ENCODE measurements at regions not wholly inside any gene's neighbourhood (a gene's known extent, or its start where the extent isn't known, plus 50 kb on each side); places are given as distances from the start of the nearest gene placed in this dataset.

DNA sequence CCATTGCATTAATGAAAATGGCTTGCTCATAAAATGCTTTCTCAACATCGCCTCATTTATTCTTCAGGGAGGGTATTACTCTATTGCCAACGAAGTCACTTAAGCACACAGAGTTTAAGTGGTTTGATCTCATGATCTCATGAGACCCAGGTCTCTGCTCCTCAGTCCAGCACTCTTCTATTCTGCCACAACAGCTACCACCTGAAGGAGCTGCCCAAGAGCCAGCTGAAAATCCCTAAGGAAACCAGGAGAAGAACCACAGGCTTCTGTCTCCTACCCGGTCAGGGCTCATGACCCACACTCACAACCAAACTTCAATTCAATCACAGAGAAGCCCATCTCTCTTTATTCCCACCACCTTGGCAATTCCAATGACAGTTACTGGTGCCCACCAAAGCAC lies 85.5 kb upstream of the GPM6B start:
- DNase-seq: no peak

- no peak for DNase-seq
Measured at GRCh38 chrX:13901354-13901753, 84.5 kb upstream of the GPM6B start.

GRCh38 chrX:13900351-13900750 lies 83.5 kb upstream of the GPM6B start:
- DNase-seq: no peak

GRCh38 chrX:13899607-13900006 lies 82.7 kb upstream of the GPM6B start:
- no peak for DNase-seq

- no peak for DNase-seq
Measured at GRCh38 chrX:13898603-13899002, 81.7 kb upstream of the GPM6B start.

GRCh38 chrX:13898083-13898482 lies 81.2 kb upstream of the GPM6B start:
- no peak for DNase-seq

GRCh38 chrX:13897566-13897965 lies 80.7 kb upstream of the GPM6B start:
- DNase-seq: no peak

GRCh38 chrX:13894888-13895565 lies 78.1 kb upstream of the GPM6B start:
- no peak for DNase-seq

DNA sequence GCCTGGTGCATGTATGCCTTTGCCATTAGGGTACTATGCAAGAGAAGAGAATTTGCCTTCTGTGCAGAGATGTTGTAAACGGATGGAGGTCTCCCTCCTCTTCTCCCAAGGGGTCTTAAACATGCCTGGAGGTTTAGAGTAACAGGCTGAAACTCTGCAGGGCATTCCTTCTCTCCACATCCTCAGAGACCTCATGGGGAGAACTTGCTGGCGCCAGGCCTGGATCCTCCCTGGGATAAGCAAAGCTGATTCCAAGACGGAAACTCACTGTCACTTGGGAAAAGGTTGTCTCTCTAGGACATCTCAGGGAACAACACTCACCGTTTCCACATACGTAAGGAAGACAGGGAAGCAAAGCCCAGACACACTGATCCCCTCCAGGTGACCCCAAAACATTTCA lies 76.9 kb upstream of the GPM6B start:
- DNase-seq: no peak

DNA sequence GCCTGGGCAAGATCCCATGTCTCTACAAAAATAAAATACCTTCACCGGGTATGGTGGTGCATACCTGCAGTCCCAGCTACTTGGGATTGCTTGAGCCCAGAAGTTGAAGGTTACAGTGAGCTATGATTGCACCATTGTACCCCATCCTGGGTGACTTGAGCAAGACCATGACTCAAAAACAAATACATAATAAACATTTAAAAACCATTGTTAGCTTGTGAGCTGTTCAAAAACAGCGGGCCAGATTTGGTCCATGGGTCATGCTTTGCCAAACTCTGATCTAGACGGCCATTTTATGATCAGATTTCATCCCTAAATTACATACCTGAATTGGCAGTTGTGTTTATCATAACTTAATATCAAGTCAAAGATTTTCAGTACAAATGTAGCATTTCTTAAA lies 76.0 kb upstream of the GPM6B start:
- no peak for DNase-seq

DNA sequence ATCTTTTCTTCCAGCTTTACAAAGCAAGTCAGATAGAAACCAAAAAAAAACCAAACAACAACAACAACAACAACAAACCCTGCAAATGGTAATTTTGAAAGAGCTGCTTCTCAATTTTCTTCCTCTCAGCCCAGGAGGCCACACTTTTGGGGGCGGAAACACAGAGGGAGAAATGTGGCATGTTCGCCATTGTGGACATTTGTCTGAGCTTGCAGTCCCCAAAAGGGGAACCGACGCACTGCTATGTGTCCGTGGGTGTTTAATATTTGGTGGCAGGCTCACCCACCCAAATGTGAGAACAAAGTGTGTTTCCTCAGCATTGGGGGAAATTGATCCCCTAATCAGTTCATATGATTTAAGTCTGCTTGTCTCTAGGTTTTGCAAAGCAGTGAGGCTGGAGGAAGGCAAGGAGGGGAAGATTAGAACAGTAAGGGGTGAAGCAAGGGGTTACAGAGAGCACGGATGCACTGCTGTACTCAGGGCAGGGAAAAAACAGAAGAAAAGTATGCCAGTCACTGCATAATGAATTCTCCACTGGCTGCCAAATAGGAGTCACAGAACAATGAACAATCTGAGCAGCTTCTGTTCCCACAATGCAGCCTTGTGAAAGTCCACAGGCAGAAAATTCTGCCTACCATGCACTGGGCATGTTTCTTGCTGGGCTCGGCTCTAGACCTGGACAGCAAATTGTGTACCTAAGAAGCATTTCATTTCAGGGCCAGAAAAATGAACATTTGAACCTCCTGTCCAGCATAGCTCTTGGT lies 74.7 kb upstream of the GPM6B start:
- no peak for DNase-seq

DNA sequence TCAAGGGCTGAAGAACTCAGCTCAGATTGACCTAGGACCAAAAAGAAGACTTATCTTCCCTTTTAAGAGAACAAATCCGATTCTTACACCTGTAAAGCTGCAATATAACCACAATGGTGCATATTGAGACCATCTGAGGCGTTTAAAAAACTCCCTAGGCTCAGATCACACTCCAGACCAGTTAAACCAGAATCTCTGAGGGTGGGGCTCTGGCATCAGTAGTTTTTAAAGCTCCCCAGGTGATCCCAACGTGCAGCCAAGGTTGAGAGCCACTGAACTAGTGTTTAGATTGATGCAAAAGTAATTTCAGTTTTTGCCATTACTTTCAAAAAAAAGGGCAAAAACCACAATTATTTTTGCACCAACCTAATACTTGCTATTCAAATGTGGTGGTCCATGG lies 73.9 kb upstream of the GPM6B start:
- no peak for DNase-seq

- DNase-seq: no peak
Measured at GRCh38 chrX:13888284-13888683, 71.4 kb upstream of the GPM6B start.

- no peak for DNase-seq
Measured at GRCh38 chrX:13885591-13885990, 68.7 kb upstream of the GPM6B start.

DNA sequence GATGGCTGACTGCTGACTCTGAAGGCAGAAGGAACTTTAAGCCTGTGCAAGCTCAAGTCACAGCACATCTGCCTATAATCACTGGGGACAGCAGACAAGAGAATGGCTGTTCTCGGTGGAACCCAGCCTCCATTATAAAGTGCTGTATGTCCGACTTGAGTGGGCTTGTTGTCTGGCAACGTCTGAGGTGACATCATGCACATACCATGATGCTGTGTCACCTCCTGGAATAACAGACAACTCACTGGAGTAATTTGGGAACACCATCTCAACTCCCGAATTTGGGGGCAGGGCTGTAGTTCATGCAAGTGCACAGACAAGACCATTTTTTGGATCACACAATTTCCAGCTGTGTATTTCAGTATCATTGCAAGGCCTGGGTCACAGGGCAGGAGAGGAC lies 59.8 kb upstream of the GPM6B start:
- no peak for DNase-seq

DNA sequence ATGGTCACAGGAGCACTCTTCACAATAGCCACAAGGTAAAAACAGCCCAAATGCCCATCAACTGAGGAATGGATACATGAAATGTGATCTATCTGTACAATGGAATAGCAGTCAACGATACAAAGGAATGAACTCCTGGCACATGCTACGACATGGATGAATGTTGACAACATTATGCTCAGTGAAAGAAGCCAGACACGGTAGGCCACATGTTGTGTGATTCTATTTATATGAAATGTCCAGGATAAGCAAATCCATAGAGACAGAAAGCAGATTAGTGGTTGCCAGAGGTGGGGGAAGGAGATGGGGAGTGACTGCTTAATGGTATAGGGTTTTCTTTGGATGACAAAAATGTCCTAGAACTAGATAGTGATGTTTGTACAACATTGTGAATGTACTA lies 58.7 kb upstream of the GPM6B start:
- no peak for DNase-seq

DNA sequence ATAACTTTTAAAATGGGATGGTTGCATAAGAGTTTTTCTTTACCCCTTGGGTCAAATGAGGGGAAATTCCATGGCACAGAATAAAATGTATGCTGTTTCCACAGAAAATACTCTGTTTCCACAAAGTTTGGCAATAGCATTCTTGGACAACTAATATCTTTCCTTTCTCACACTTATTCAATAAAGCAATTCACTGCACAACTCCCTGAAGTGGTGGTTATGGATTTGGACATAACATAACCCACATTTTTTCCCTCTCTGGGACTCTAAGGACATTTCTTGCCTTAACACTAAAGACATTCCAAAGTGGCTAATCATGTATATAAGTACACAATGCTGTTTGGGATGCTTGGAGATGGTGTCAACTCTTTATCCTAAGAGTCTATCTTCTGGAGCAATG lies 51.7 kb upstream of the GPM6B start:
- DNase-seq: no peak

Measured in NCI-H774 (cell line).